ENCODE measurements at regions not wholly inside any gene's neighbourhood (a gene's known extent, or its start where the extent isn't known, plus 50 kb on each side); places are given as distances from the start of the nearest gene placed in this dataset.

- TF ChIP-seq, protein P1, sequence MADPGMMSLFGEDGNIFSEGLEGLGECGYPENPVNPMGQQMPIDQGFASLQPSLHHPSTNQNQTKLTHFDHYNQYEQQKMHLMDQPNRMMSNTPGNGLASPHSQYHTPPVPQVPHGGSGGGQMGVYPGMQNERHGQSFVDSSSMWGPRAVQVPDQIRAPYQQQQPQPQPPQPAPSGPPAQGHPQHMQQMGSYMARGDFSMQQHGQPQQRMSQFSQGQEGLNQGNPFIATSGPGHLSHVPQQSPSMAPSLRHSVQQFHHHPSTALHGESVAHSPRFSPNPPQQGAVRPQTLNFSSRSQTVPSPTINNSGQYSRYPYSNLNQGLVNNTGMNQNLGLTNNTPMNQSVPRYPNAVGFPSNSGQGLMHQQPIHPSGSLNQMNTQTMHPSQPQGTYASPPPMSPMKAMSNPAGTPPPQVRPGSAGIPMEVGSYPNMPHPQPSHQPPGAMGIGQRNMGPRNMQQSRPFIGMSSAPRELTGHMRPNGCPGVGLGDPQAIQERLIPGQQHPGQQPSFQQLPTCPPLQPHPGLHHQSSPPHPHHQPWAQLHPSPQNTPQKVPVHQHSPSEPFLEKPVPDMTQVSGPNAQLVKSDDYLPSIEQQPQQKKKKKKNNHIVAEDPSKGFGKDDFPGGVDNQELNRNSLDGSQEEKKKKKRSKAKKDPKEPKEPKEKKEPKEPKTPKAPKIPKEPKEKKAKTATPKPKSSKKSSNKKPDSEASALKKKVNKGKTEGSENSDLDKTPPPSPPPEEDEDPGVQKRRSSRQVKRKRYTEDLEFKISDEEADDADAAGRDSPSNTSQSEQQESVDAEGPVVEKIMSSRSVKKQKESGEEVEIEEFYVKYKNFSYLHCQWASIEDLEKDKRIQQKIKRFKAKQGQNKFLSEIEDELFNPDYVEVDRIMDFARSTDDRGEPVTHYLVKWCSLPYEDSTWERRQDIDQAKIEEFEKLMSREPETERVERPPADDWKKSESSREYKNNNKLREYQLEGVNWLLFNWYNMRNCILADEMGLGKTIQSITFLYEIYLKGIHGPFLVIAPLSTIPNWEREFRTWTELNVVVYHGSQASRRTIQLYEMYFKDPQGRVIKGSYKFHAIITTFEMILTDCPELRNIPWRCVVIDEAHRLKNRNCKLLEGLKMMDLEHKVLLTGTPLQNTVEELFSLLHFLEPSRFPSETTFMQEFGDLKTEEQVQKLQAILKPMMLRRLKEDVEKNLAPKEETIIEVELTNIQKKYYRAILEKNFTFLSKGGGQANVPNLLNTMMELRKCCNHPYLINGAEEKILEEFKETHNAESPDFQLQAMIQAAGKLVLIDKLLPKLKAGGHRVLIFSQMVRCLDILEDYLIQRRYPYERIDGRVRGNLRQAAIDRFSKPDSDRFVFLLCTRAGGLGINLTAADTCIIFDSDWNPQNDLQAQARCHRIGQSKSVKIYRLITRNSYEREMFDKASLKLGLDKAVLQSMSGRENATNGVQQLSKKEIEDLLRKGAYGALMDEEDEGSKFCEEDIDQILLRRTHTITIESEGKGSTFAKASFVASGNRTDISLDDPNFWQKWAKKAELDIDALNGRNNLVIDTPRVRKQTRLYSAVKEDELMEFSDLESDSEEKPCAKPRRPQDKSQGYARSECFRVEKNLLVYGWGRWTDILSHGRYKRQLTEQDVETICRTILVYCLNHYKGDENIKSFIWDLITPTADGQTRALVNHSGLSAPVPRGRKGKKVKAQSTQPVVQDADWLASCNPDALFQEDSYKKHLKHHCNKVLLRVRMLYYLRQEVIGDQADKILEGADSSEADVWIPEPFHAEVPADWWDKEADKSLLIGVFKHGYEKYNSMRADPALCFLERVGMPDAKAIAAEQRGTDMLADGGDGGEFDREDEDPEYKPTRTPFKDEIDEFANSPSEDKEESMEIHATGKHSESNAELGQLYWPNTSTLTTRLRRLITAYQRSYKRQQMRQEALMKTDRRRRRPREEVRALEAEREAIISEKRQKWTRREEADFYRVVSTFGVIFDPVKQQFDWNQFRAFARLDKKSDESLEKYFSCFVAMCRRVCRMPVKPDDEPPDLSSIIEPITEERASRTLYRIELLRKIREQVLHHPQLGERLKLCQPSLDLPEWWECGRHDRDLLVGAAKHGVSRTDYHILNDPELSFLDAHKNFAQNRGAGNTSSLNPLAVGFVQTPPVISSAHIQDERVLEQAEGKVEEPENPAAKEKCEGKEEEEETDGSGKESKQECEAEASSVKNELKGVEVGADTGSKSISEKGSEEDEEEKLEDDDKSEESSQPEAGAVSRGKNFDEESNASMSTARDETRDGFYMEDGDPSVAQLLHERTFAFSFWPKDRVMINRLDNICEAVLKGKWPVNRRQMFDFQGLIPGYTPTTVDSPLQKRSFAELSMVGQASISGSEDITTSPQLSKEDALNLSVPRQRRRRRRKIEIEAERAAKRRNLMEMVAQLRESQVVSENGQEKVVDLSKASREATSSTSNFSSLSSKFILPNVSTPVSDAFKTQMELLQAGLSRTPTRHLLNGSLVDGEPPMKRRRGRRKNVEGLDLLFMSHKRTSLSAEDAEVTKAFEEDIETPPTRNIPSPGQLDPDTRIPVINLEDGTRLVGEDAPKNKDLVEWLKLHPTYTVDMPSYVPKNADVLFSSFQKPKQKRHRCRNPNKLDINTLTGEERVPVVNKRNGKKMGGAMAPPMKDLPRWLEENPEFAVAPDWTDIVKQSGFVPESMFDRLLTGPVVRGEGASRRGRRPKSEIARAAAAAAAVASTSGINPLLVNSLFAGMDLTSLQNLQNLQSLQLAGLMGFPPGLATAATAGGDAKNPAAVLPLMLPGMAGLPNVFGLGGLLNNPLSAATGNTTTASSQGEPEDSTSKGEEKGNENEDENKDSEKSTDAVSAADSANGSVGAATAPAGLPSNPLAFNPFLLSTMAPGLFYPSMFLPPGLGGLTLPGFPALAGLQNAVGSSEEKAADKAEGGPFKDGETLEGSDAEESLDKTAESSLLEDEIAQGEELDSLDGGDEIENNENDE (IDR thresholded peaks at IDR 0.05; ENCODE audit: low read depth, low read length), result no peak
- no peak for TF ChIP-seq SNIP1 (IDR thresholded peaks at IDR 0.05; ENCODE audit: low read depth)
- peak; percentile 76 for TF ChIP-seq ARID1B (IDR thresholded peaks at IDR 0.05)
- TF ChIP-seq HNRNPUL1 (IDR thresholded peaks at IDR 0.05; ENCODE audit: low read length), result no peak
- peak; percentile 63 for TF ChIP-seq KLF16 (IDR thresholded peaks at IDR 0.05)
- no peak for TF ChIP-seq MNT (conservative IDR thresholded peaks at IDR 0.05)
- peak; percentile 84; the same call in 1 of the 2 replicates for TF ChIP-seq SMARCE1 (IDR thresholded peaks at IDR 0.05)
- TF ChIP-seq CBX2 (IDR thresholded peaks at IDR 0.05; ENCODE audit: insufficient read depth, low read length, poor library complexity, severe bottlenecking), result no peak
- peak in 1 of 2 experiments; percentile 78; a peak in 1 of 4 replicates for TF ChIP-seq TBL1XR1 (IDR thresholded peaks at IDR 0.05; ENCODE audit: low read length in 2 of 2)
- TF ChIP-seq, protein P2, sequence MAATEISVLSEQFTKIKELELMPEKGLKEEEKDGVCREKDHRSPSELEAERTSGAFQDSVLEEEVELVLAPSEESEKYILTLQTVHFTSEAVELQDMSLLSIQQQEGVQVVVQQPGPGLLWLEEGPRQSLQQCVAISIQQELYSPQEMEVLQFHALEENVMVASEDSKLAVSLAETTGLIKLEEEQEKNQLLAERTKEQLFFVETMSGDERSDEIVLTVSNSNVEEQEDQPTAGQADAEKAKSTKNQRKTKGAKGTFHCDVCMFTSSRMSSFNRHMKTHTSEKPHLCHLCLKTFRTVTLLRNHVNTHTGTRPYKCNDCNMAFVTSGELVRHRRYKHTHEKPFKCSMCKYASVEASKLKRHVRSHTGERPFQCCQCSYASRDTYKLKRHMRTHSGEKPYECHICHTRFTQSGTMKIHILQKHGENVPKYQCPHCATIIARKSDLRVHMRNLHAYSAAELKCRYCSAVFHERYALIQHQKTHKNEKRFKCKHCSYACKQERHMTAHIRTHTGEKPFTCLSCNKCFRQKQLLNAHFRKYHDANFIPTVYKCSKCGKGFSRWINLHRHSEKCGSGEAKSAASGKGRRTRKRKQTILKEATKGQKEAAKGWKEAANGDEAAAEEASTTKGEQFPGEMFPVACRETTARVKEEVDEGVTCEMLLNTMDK (IDR thresholded peaks at IDR 0.05; ENCODE audit: borderline replicate concordance, insufficient read depth, low read depth, low read length, poor library complexity, severe bottlenecking), result no peak
- TF ChIP-seq FOXK1 (CRISPR knock-in tag; IDR thresholded peaks at IDR 0.05; ENCODE audit: borderline replicate concordance), result no peak
- no peak for TF ChIP-seq ZNF551 (CRISPR knock-in tag; IDR thresholded peaks at IDR 0.05)
- no peak for TF ChIP-seq YBX1 (IDR thresholded peaks at IDR 0.05)
- no peak for TF ChIP-seq SUPT5H (IDR thresholded peaks at IDR 0.05)
Observed at GRCh38 chr1:58968360-58968952, 184.6 kb upstream of the JUN start (continued).
